NCI-H1092 treated with DMSO at 0.1 percent for 48 hours (cell line): ENCODE measurements at regions not wholly inside any gene's neighbourhood (a gene's known extent, or its start where the extent isn't known, plus 50 kb on each side); places are given as distances from the start of the nearest gene placed in this dataset.

Experiments
- DNase-seq: peaks from one replicate; lab custom pipeline; 2025; lab: John Stamatoyannopoulos, UW

DNA sequence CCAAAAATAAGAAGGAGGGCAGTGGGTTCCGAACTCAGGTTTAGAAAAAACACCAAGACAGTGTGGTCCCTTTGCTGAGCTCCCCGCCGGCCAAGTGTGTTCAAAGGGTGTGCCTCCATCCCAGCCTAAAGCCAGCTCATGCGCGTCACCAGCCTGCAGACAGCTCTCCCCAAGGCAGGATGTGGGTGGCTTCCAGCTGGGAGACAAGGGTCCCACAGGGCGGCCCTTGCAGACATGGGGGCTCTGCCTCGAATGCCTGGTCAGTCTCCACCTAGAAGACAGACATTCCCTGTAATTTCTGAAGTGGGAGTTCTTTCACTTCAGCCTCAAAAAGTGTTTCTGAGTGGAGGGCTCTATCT lies 135.8 kb upstream of the GPC1 start:
- DNase-seq = no peak

DNA sequence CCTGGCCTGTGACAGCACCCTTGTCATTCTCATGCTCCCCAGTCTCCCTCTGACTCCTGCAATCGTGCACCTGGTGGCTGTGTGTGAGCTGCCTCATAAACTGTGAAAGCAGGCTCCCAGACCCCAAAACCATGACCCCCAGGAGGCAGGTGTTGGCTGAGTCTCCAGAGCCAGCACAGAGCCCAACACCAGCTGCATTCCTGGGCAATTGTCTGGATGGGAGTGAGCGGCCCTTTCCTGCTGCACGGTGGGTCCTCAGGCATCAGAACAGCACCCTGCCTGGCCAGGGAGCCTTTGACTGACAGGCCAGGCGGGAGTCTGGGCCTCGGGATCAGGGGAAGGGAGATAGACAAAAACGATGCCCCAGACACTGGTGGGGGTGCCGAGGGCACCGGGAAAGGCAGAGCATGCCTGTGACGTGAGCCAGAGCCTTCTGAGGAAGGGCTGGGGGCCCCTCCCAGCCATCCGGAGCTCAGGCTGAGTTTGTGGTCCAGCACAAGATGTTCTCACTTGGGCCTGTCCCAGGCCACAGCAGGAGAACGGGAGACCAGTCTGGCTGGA lies 135.1 kb upstream of the GPC1 start:
- no peak for DNase-seq

DNA sequence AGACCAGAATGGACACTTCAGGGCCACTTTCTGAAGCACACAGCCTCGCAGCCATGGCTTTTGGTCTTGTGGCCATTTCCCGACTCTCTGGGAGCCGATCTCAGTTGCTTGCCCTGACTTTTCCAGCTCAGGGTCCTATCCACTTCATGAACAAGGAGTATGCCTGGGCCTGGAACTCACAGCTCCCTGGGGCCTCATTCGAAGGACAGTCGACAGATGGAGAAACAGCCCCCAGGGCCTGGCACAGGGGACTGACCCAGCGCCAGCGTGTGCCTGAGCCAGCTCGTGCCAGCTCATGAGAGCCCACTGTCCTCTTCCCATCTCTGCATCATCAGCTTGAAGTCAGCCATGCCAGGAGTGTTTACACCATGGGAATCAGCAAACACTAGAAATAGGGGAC lies 134.6 kb upstream of the GPC1 start:
- DNase-seq = no peak

DNA sequence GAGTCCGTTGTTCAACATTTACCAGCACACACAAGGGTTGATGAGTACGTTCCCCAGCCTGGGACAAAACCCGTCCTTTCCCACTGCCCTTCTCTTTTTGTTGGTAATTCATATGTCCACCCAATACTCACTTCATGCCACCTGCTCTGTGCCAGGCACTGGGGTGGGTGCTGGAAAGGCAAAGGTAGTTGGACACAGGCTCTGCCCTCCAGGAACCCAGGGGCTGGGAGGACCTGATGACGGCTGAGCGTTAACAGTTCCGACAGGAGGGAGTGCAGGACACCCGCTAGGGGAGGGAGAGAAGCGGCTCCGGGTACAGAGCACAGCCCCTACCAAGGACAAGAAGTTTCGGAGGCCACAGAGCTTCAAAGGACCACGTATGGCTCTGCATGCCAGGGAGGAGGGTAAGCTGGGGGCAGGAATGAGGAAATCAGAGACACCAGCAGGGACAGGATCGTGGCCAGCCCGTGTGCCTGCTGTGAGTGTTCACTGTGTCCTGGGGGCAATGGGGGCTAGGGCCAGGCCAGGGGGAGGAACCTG lies 134.1 kb upstream of the GPC1 start:
- DNase-seq = no peak

DNA sequence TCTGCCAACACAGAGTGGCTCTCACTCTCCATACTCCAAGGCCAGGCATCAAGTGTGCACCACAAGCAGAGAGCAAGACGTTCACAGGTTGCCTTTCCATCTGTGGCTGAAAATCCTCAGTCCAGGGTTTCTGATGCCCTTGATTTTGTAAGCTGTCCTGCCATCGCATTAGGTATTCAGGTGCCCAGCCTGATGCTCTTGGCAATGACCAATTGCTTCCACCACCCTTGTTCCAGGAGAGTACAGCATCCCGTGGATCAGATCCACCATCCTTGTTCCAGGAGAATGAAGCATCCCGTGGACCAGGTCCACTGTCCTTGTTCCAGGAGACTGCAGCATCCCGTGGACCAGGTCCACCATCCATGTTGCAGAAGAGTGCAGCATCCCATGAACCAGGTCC lies 133.4 kb upstream of the GPC1 start:
- DNase-seq = no peak

DNA sequence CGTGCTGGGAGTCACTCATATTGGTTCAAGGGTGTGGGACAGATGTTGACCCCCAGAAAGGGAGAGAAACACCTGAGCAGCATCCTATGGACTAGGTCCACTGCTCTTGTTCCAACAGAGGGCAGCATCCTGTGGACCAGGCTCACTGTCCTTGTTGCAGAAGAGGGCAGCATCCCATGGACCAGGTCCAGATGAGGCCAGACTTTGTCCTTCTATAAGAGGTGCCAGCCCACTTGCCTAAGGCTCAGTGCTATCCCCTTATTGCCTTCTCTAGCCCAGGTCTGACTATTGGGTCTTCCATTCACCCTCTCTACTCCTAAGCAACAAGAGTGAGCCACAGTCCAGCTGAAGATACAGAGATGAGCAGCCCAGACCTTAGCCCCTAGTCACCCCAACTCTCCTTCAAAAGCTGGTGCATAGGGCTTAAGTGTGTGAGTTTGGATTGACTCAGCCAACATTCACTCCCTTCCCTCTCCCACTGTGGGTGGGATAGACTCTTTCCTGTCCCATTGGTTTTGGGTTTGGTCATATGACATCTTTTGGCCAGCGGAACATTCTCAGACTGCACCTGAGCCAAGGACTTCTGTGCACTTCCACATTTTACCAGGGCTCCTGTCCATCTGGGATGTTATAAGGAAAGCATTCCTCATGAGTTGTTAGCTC lies 132.4 kb upstream of the GPC1 start:
- no peak for DNase-seq

DNA sequence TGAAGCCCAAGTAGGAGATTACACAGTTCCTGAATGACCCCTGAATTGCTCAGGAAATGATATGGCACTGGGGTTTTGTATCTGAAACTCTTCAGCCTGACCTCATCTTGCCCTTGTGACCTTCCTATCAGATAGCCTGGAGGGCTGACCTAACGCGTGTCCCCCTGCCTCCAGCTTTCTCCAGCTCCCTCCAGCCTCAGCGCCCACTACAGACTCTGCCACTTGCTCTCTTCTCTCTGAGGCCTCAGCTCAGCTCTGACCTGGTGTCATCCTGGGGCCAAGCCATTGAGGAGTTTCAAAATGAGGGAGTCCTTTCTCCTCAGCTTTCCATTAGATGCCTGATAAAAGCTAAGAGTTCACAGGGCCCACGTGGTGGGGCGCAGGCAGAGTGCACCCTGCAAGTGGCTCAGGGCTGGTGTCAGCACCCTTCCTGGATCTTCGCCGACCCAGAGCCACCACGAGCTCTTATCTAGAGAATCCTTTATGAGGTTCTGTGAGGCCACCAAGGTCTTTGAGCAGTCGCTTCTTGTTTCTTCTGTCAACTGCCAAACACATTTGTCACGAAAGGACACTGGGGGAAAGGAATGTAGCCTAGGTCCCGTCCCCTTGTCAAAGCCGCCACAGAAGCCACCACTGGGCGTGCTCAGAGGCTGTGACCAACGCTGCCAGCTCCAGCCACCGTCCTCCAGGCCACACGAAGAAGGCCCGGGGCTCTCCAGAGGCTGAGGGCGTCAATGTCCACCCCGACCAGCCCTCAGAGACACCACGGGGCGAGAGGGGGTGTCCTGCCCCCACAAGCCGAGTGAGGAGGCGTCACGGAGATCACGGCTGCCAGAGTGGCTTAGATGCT lies 131.3 kb upstream of the GPC1 start:
- no peak for DNase-seq

DNA sequence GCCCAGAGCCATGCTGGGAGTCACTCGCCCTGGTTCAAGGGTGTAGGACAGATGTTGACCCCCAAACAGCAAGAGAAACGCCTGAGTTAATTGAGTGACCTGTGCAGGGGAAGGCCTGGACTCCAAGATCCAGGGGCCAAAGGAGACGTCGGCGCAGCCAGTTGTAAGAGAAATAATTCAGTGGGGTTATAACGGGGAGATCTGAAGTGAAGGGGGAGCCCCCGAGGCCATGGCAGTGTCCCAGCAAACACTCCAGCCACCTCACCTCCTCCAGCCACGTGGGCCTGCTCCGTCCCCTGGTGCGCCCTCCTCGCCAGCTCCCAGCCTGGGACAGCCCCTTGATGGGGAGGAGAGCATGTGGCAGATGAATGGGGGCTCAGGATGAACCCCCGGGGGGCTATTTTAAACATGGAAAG lies 130.7 kb upstream of the GPC1 start:
- no peak for DNase-seq

DNA sequence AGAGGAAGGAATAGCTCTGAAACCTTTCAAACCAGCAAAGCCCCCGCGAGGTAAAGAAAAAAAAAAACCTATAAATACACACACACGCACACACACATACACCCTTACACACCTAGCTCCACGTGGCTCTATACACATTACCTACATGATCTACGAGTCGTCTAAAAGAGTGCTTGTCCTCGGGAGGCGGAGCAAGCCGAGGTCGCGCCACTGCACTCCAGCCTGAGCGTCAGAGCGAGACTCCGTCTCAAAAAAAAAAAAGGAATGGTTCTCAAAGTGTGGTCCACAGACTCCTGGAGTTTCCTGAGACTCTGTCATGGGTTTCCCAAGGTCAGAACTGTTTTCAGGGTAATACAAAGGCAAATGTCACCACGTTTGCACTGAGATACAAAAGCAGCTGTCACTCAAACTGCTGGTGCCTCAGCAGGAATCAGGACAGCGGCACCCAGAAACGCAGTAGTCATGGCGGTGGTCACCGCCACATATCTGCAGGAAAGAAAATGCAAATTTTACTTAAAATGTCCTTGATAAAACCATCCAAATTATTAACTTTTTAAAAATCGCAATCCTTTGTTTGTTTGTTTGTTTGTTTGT lies 130.0 kb upstream of the GPC1 start:
- no peak for DNase-seq

DNA sequence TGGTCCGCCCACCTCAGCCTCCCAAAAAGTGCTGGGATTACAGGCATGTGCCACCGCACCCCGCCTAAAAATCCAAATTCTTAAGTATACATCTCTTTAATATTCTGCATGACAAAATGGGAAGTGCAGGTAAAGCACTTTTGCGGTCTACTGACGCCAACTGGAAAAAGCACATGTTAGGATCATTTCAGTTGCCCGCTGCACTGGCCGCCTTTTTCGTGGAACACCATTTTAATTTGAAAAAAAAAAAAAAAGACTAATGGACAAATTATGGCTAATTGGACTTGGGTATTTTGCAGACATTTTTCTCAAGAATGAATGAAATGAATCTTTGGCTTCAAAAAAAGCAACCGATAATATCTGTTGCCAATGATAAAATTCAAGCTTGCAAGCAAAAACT lies 129.3 kb upstream of the GPC1 start:
- no peak for DNase-seq

DNA sequence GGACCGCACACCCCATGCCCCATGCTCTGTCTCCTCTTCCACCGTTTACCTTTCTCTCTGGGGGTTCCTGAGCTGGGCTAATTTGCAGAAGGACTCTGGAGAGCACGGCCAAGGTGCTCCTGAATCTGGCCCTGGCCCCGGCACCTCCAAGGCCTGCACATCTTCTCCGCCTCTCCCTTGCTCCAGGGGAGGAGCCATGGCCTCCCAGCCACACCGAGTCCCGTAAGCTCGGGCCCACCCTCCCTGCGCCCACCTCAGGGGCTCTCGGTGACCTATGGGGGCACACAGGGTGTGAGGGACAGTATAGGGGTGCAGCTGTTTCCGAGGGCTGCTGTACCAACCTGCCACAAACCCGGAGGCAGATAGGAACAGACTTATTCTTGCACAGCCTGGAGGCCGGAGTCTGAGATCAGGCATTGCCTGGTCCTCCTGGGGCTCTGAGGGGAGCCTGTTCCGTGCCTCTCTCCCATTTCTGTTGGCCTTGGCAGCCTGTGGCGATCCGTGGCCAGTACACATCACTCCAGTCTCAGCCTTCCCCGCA lies 127.3 kb upstream of the GPC1 start:
- DNase-seq = no peak

DNA sequence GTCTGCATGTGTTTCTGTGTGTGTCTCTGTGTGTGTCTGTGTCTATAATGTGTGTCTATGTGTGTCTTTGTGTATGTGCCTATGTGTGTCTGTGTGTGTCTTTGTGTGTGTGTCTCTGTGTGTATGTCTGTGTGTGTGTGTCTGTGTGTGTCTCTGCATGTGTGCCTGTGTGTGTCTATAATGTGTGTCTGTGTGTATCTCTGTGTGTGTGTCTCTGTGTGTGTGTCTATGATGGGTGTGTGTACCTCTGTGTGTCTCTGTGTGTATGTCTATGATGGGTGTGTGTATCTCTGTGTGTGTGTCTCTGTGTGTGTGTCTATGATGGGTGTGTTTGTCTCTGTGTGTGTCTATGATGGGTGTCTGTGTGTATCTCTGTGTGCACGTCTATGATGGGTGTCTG lies 126.2 kb upstream of the GPC1 start:
- no peak for DNase-seq

DNA sequence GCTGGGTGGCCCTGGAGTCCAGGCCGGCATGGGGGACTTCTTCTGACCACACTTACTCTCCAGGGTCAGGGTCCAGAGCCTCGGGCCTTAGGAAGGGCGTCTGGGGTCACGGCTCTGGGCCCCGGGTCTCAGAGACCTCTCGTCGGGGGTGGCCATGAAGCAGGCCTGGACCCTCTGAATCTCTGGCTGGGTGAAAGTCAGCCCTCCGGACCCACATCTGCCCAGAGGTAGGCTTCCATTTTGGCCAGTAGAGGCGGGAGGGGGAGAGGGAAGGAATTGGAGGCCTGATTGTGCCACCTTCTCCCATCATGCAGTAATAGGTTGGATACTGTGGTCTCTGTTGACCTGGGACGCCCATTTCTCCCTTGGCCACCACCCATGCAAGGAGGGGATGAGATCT lies 125.3 kb upstream of the GPC1 start:
- no peak for DNase-seq

DNA sequence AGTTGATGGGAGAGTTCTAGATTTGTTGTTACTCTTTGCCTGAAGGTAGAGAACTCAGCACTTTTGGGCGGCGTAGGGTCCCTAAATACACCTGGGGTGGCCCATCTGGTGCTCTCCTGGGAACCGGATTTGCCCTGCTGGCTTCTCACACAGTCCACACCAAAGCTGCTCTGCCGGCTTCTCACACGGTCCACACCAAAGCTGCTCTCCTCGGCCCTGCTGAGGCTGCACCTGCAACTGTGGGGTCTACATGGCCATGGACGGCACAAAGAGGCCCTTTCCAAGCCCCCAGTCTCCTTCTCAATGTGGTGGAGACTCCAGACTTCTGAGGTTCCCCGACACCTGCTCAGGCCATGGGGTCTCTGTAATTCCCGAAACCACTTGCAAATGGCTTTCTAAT lies 124.8 kb upstream of the GPC1 start:
- no peak for DNase-seq

DNA sequence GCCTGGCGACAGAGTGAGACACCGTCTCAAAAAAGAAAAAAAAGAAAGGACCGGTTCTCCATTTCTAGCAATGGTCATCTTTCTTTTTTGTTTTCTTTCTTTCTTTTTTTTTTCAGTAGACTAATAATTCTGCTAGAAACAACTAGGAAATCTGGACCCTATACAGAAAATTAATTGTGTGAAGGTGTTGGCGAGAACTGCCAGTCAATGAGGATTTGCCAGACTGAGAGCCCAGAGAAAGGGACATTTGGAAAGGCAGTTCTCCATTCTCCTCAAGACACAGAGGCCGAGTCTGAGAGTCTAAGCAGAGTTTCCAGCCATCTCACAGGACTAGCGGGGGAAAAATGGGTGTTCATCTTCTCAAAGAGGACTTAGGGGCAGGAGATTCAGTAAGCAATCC lies 123.6 kb upstream of the GPC1 start:
- no peak for DNase-seq

DNA sequence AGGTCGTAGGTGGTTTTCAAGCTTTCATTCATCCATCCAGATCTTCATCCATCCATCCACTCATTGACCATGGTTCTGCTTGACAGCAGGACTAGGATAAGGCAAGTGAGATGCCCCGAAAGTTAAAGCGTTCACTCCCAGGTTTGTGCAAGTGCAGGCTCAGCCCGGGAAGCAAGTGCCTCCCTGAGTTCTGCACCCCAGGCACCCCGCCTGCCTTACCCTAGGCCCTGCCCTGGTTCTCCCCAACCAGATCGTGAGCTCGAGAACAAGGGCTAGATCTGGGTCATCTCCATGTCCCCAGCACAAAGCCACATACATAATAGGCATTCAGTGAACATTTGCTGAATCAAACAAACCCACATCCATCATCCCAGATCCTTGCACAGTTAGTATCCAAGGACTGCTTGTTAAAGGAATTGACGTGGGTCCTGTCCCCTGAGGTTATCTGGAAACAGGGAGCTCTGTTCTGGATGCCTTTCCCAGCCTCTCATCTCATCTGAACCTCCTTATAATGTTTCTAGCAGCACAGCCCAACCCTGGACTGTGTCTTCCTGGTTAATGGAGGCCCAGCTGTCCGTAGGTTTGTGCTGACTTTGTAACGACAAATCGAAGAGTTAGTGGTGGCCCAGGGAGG lies 116.1 kb upstream of the GPC1 start:
- DNase-seq = no peak

DNA sequence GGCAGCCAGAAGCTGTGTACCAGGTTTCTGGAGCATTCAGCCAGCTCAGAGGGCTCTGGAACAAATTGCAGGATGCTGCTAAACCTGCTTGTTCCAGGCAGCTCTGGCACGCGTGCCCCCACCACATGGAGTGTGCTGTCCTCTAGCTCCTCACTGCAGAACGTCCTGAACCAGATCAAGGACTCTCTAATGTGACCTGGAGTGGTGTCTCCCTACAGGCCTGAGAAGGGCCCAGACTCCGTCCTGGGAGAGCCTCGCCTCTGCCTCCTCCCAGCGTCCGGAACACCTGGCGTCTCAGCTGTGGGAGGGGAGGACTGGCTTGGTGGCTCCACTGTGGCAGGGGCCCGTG lies 115.6 kb upstream of the GPC1 start:
- no peak for DNase-seq

DNA sequence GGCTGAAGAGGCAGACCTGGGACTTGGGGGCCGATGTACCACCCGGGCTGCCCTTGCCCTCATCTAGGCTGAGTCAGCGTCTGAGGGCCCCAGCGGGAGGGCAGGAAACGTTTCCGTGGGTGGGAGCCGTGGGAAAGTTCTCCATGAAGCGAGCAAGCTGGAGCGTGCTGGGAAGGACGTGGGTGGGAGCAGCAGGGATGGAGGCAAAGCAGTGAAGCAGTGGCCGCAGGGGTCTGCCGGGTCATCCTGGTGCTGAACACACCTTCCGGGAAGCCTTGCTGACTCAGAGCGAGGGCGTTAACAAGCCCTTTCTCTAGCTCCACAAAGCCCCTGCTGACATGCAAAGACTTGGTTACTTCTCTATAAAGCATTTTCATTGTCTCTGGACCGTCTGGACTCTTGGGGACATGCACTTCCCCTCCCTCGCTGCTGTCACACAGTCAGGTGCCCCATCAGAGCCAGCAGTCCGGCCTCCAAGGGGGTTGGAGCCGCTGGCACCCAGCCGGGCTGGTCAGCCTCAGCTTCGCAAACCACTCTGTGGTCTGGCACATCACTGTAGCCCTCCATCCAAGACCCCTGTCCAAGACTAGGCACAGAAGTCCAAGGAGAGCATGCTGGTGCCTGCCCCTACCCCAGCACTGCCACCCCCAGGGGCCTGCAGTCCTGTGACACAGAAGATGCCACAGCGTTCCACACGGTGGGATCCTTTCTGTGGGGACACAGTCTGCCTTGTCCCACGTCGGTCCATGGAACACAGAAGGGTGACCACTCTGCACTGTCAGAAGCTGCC lies 115.1 kb upstream of the GPC1 start:
- no peak for DNase-seq

DNA sequence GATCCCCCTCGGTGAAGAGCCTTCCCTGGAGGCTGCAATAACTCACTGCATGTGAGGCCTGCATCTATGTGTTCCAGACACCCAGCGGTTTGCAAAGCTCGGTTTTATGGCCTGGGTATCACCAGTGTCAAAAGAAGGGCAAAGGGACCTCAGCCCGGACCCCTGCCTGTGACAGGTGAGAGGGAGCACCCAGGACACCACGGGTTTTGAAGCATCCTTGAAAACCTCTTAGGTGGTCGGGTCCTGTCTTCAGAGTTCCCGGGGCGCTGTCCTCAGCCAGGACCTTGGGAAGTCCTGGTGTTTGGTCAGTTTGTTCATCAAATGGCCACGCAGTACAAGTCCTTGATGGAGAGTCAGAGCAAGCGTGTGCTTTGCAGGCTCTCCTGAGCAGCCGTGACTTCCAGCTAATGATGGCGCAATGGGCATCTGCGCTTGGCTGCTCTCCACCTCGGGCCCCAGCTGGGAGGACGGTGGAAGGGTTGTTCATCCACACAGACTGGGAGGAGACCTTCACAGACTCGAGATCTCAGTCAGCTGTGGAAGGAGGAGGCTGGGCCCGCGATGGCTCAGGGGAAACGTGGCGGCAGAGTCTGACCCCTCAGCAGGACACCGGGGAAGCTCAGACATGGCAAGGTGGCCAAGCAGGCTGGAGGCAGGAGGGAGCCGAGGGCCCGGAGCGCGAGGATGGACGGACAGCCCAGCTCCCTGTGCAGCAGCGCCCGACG lies 113.1 kb upstream of the GPC1 start:
- DNase-seq = no peak

DNA sequence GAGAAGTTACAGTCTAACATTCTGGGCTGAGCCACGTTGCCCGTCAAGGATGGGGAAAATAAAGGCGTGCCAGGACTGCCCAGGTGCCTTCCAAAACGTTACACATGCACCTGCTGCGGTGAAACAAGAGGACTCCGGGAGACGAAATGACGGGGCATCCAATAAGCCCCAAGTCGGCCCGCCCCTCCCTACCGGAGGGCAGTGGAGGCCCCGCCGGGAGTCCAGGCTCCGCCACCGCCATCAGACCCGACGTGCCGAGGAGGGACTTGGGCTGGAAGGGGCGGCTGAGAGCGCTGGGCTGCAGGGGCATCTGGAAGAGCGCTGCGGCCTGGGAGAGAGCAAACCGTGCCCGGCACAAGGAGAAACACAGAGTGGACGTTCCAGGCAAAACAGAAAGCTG lies 112.5 kb upstream of the GPC1 start:
- DNase-seq = no peak
